Fibroblast of villous mesenchyme (primary cell): ENCODE measurements at regions not wholly inside any gene's neighbourhood (a gene's known extent, or its start where the extent isn't known, plus 50 kb on each side); places are given as distances from the start of the nearest gene placed in this dataset.

Experiments used
- DNase-seq: peaks from one replicate; pipeline ENCODE4 v3.0.0-alpha.2; 2010; ENCODE audit warnings: low read depth
- H3K4me3 ChIP-seq: 2 replicates; pipeline ENCODE4 v1.5.1; 2011; ENCODE audit warnings: low read depth, mild to moderate bottlenecking, low read length
- TF ChIP-seq, protein P1 (sequence below): IDR thresholded peaks from 2 replicates; pipeline ENCODE4 v1.5.1; 2012; ENCODE audit warnings: low read depth, mild to moderate bottlenecking, low read length; ENCODE audit not compliant: insufficient read depth

DNA sequence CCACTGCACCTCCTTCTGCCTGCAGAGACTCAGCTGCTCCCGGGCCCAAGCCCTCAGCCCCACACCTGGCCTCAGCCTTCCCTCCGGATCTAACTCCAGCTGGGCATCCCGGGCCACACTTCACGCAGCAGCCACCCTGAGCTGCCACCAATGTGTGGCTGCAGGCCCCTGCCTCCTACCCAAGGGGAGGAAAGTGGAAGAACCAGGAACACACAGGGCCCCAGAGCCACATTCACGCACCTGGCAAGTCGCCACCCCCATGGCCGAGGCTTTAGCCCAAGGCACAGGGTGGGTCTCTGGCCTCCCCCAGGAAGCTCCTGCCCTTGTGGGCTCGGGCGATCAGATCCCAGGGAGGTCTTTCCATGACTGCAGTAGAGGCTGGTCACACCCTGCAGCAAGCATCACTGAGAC lies 345.6 kb downstream of the CTTN start:
- TF ChIP-seq, protein P1, sequence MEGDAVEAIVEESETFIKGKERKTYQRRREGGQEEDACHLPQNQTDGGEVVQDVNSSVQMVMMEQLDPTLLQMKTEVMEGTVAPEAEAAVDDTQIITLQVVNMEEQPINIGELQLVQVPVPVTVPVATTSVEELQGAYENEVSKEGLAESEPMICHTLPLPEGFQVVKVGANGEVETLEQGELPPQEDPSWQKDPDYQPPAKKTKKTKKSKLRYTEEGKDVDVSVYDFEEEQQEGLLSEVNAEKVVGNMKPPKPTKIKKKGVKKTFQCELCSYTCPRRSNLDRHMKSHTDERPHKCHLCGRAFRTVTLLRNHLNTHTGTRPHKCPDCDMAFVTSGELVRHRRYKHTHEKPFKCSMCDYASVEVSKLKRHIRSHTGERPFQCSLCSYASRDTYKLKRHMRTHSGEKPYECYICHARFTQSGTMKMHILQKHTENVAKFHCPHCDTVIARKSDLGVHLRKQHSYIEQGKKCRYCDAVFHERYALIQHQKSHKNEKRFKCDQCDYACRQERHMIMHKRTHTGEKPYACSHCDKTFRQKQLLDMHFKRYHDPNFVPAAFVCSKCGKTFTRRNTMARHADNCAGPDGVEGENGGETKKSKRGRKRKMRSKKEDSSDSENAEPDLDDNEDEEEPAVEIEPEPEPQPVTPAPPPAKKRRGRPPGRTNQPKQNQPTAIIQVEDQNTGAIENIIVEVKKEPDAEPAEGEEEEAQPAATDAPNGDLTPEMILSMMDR = no peak
- H3K4me3 ChIP-seq = no peak overlapping the region
- no peak for DNase-seq

DNA sequence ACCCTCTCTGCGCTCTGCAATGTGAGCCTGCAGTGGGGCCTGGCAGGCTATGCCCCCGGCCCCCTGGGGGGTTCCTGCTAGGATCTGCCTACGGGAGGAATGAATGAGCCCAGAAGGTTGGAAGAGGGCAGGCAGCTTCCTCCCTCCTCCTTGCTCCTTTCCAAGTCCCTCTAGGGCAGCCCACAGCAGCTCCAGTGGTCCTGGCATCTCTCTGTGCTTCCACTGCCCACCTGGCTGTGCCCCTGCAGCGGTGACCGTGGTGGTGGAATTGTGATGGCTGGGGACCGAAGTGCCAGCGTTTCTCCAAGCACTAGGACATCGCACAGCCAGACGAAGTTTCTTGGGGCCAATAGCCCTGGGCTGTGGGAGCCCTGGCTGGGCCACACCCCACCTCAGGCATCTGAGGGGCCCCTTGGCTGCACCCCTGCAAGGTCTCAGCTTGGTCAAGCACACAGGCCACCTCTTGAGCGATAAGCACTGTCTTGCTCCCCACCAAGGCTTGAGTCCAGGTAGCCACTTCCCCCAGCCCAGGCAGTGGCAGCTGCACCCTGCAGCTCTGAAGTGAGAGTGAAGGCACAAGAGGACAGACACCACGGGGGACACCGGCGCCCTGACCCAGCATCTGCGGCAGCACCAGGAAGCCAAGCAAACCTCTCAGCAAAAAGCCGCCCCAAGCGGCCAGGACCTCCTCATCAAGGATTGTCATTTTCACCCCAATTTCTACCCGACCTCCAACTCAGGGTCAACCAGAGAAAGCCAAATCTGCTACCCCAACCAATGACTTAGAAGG lies 346.3 kb downstream of the CTTN start:
- TF ChIP-seq, protein P1 = no peak

DNA sequence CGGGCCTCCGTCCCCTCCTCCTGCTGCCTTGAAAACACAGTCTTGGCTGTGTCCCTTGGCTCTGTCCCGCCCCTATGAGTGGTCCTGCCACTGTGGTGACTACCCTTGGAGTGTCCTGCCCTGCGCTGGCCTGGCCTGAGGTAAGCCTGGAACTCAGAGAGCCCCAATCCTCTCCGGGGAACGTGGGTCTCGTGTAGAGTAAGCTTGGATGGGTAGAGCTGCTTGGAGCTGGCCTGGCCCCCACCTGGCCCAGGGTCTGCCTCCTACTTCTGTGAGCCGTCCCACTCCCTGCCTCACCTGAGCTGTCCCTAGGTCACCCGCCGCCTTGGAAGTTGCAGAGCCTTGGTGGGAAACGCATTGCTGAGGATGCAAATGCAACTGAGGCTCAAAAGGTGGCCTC lies 347.1 kb downstream of the CTTN start:
- no peak for DNase-seq
- no peak overlapping the region for H3K4me3 ChIP-seq
- TF ChIP-seq, protein P1 = no peak

More for the DNA sequence above, 346.3 kb downstream of the CTTN start:
- DNase-seq = no peak
- no peak overlapping the region for H3K4me3 ChIP-seq

DNA sequence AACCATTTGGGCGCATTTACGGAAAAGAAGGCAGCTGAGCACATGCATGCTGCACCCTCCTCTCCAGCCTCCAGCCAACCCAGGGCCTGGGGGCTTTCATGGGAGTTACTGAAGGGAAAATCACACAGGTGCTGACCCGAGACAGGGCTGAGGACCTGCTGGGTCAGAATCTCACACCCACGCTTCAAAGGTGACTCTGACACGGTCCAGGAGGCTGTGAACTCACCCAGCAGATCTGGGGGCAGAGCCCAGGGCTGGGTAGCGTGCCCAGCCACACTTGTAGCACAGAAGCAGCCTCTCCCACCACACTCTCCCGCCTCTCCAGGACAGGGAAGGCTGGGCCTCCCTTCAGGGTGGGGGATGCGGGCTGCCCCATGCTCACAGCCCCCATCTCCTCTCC lies 347.6 kb downstream of the CTTN start:
- TF ChIP-seq, protein P1 = no peak

DNA sequence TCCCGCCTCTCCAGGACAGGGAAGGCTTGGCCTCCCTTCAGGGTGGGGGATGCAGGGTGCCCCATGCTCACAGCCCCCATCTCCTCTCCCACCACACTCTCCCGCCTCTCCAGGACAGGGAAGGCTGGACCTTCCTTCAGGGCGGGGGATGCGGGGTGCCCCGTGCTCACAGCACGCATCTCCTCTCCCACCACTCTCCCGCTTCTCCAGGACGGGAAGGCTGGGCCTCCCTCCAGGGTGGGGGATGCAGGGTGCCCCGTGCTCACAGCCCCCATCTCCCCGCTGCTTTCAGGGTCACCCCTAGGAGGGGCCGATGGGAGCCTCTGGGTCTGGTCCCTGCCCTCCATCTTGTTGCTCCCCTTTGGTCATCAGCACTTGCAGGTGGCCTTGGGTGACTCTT lies 348.0 kb downstream of the CTTN start:
- TF ChIP-seq, protein P1 = no peak
- H3K4me3 ChIP-seq = no peak overlapping the region
- DNase-seq = no peak

More for the DNA sequence above, 347.6 kb downstream of the CTTN start:
- no peak for DNase-seq
- no peak overlapping the region for H3K4me3 ChIP-seq

DNA sequence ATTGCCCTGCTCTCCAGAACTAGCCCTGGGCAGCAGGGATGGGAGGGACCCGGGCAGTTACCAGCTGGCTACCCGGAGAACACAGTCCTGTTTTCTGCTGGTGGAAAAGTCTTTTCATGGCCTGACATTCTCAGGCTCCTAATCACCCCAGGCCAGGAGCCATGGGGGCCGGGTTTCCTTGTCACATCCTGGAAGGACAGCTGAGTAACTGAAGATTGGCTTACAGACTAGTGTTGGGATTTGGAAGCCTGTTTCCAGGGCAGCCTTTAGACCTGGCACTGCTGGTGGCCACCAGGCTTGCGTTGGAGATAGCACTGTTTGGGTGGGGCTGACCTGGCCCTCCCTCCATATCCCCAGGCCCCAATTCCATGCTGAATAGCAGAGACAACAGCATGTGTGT lies 349.0 kb downstream of the CTTN start:
- no peak for DNase-seq
- TF ChIP-seq, protein P1 = no peak
- no peak overlapping the region for H3K4me3 ChIP-seq

DNA sequence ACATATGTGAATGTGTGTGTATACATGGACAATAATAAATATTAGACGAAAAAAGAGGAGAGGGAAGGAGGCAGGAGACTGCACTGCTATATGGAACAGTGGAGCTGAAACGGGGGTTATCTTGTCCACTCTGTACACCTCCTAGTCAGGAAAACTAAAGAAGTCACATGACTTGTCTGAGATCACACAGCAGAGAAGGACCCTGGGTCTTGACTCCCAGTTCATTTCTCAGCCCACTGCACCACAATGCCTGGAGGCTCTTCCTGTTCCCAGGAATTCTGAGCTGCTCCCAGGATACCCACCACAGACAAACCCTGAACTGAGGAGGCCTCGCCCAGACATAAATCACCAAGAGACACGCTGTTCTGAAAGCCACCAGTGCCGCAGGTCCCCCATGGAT lies 349.6 kb downstream of the CTTN start:
- TF ChIP-seq, protein P1 = no peak
- H3K4me3 ChIP-seq = no peak overlapping the region
- no peak for DNase-seq
